Left ventricle myocardium inferior (tissue), 1 donor: ENCODE measurements at regions not wholly inside any gene's neighbourhood (a gene's known extent, or its start where the extent isn't known, plus 50 kb on each side); places are given as distances from the start of the nearest gene placed in this dataset.

ENCODE experiments used
- DNase-seq: peaks from one replicate; pipeline ENCODE4 v3.0.0-alpha.2; 2020
- H3K27ac ChIP-seq: fragments of 200-600 bp; replicated peaks from 2 replicates; pipeline ENCODE4 v1.8.0; 2021
- H3K27me3 ChIP-seq: fragments of 200-600 bp; 2 replicates; pipeline ENCODE4 v1.8.0; 2021; ENCODE audit warnings: low read depth
- H3K36me3 ChIP-seq: fragments of 200-600 bp; 2 replicates; pipeline ENCODE4 v1.8.0; 2021
- H3K4me1 ChIP-seq: fragments of 200-600 bp; 2 replicates; pipeline ENCODE4 v1.8.0; 2021
- H3K4me3 ChIP-seq: fragments of 200-600 bp; 2 replicates; pipeline ENCODE4 v1.8.0; 2021; ENCODE audit warnings: mild to moderate bottlenecking, moderate library complexity
- H3K9me3 ChIP-seq: fragments of 200-600 bp; replicated peaks from 2 replicates; pipeline ENCODE4 v1.8.0; 2021
- intact Hi-C: fragments of 100-400 bp; cut with micrococcal nuclease; formaldehyde crosslinking; loops from one replicate; pipeline ENCODE4 v1.11.0; 2022
- TF ChIP-seq, protein P1 (sequence below): fragments of 200-600 bp; IDR thresholded peaks from 2 replicates; pipeline ENCODE4 v1.8.0; 2021; ENCODE audit warnings: antibody characterized with exemption, mild to moderate bottlenecking, borderline replicate concordance
- donor health status: DM: no; HTN: yes; CAD: no; lungs with severe emphysema.

- DNase-seq = no peak
Observed at GRCh38 chr1:99457381-99458165, 188.3 kb upstream of the PALMD start.

GRCh38 chr1:99461499-99461898 lies 184.4 kb upstream of the PALMD start:
- H3K4me3 ChIP-seq = no peak overlapping the region
- no peak overlapping the region for H3K27ac ChIP-seq
- H3K27me3 ChIP-seq = no peaks in the 10 kb centered on the region
- TF ChIP-seq, protein P1, sequence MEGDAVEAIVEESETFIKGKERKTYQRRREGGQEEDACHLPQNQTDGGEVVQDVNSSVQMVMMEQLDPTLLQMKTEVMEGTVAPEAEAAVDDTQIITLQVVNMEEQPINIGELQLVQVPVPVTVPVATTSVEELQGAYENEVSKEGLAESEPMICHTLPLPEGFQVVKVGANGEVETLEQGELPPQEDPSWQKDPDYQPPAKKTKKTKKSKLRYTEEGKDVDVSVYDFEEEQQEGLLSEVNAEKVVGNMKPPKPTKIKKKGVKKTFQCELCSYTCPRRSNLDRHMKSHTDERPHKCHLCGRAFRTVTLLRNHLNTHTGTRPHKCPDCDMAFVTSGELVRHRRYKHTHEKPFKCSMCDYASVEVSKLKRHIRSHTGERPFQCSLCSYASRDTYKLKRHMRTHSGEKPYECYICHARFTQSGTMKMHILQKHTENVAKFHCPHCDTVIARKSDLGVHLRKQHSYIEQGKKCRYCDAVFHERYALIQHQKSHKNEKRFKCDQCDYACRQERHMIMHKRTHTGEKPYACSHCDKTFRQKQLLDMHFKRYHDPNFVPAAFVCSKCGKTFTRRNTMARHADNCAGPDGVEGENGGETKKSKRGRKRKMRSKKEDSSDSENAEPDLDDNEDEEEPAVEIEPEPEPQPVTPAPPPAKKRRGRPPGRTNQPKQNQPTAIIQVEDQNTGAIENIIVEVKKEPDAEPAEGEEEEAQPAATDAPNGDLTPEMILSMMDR = no peak
- H3K4me1 ChIP-seq = no peaks in the 10 kb centered on the region
- no peak for DNase-seq
- intact Hi-C loops = no loop called here
- H3K36me3 ChIP-seq = no peaks in the 10 kb centered on the region
- peaks cover 2% of the 10 kb centered on the region for H3K9me3 ChIP-seq

More at GRCh38 chr1:99457381-99458165, 188.3 kb upstream of the PALMD start:
- Histone ChIP-seq H3K36me3 (no peaks in the 10 kb centered on the region), H3K27me3 (no peaks in the 10 kb centered on the region), H3K4me1 (no peaks in the 10 kb centered on the region), H3K27ac (no peak overlapping the region), H3K4me3 (no peak overlapping the region), H3K9me3 (peaks cover 2% of the 10 kb centered on the region)
- TF ChIP-seq, protein P1 = no peak
- intact Hi-C loops = no loop called here

- no peak for DNase-seq
- Histone ChIP-seq H3K9me3 (no peaks in the 10 kb centered on the region), H3K4me3 (no peak overlapping the region), H3K27ac (no peak overlapping the region), H3K27me3 (no peaks in the 10 kb centered on the region), H3K36me3 (no peaks in the 10 kb centered on the region), H3K4me1 (no peaks in the 10 kb centered on the region)
- TF ChIP-seq, protein P1 = no peak
- intact Hi-C loops = no loop called here
Observed at GRCh38 chr1:99464738-99465137, 181.2 kb upstream of the PALMD start.

- no peaks in the 10 kb centered on the region for H3K36me3 ChIP-seq
- H3K4me1 ChIP-seq = no peaks in the 10 kb centered on the region
- intact Hi-C loops = no loop called here
- H3K9me3 ChIP-seq = no peaks in the 10 kb centered on the region
- DNase-seq = no peak
- no peak overlapping the region for H3K4me3 ChIP-seq
- no peaks in the 10 kb centered on the region for H3K27me3 ChIP-seq
- H3K27ac ChIP-seq = no peak overlapping the region
- TF ChIP-seq, protein P1 = no peak
Observed at GRCh38 chr1:99465176-99465900, 180.6 kb upstream of the PALMD start.

DNA sequence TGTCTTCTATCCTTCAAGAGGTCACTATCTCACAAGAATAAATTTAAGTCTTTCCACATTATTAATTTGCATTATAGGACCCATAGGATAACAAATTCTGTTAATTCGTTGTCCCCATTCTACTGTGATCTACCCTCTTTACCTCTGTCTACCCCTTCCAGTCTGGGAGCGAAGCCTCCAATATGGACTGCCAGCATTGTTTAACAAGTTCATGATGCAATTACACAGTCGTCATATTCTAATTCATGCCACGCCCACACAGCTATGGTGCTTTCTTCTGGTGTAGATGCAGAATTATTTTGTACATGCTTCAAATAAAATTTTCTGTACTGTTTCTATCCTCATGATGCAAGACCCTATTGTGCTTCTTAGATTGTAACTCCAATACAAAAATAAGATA lies 178.3 kb upstream of the PALMD start:
- H3K27me3 ChIP-seq = no peaks in the 10 kb centered on the region
- TF ChIP-seq, protein P1 = no peak
- H3K27ac ChIP-seq = no peak overlapping the region
- no peaks in the 10 kb centered on the region for H3K9me3 ChIP-seq
- intact Hi-C loops = no loop called here
- no peaks in the 10 kb centered on the region for H3K4me1 ChIP-seq
- no peak for DNase-seq
- H3K4me3 ChIP-seq = no peak overlapping the region
- H3K36me3 ChIP-seq = no peaks in the 10 kb centered on the region
